ENCODE measurements at regions not wholly inside any gene's neighbourhood (a gene's known extent, or its start where the extent isn't known, plus 50 kb on each side); places are given as distances from the start of the nearest gene placed in this dataset.

DNA sequence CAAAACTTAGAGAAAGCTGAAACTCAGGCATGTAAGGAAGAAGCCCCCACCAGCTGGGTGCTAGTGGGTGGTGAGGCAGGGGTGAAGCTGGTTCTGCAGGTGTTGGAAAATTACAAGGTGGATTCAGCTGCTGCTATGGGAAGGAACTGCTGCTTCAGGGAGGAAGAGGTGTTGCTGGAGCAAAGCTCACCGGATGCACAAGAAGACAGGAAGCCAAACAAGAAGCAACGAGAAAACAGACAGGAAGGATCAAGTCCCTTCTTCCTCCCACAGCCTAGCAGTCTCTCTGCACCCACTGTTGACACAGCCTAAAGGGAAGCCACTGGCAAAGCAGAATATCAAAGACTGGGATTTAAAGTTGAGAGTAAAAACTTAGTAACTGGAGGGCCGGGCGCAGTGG is 100.2 kb upstream of the JADE1 start:
- POLR2A ChIA-PET = no interaction called here
- TF ChIP-seq, protein P1, sequence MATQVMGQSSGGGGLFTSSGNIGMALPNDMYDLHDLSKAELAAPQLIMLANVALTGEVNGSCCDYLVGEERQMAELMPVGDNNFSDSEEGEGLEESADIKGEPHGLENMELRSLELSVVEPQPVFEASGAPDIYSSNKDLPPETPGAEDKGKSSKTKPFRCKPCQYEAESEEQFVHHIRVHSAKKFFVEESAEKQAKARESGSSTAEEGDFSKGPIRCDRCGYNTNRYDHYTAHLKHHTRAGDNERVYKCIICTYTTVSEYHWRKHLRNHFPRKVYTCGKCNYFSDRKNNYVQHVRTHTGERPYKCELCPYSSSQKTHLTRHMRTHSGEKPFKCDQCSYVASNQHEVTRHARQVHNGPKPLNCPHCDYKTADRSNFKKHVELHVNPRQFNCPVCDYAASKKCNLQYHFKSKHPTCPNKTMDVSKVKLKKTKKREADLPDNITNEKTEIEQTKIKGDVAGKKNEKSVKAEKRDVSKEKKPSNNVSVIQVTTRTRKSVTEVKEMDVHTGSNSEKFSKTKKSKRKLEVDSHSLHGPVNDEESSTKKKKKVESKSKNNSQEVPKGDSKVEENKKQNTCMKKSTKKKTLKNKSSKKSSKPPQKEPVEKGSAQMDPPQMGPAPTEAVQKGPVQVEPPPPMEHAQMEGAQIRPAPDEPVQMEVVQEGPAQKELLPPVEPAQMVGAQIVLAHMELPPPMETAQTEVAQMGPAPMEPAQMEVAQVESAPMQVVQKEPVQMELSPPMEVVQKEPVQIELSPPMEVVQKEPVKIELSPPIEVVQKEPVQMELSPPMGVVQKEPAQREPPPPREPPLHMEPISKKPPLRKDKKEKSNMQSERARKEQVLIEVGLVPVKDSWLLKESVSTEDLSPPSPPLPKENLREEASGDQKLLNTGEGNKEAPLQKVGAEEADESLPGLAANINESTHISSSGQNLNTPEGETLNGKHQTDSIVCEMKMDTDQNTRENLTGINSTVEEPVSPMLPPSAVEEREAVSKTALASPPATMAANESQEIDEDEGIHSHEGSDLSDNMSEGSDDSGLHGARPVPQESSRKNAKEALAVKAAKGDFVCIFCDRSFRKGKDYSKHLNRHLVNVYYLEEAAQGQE (IDR thresholded peaks at IDR 0.05; ENCODE audit: insufficient read depth in 1 of 2, low read depth in 2 of 2, low read length in 1 of 2) = no peak
- TF ChIP-seq TCF7L2 (IDR thresholded peaks at IDR 0.05; ENCODE audit: low read depth, low read length) (no peak), SIN3A (IDR thresholded peaks at IDR 0.05; ENCODE audit: borderline replicate concordance, insufficient read depth, low read depth, low read length) (no peak), POLR2AphosphoS5 (IDR thresholded peaks at IDR 0.05; ENCODE audit: low read depth, low read length) (no peak)
- TF ChIP-seq, protein P2, sequence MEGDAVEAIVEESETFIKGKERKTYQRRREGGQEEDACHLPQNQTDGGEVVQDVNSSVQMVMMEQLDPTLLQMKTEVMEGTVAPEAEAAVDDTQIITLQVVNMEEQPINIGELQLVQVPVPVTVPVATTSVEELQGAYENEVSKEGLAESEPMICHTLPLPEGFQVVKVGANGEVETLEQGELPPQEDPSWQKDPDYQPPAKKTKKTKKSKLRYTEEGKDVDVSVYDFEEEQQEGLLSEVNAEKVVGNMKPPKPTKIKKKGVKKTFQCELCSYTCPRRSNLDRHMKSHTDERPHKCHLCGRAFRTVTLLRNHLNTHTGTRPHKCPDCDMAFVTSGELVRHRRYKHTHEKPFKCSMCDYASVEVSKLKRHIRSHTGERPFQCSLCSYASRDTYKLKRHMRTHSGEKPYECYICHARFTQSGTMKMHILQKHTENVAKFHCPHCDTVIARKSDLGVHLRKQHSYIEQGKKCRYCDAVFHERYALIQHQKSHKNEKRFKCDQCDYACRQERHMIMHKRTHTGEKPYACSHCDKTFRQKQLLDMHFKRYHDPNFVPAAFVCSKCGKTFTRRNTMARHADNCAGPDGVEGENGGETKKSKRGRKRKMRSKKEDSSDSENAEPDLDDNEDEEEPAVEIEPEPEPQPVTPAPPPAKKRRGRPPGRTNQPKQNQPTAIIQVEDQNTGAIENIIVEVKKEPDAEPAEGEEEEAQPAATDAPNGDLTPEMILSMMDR (IDR thresholded peaks at IDR 0.05) = no peak
- in situ Hi-C loops (cut with HindIII; ENCODE audit: low pct_unique_long_range_greater_than_20kb, low sequenced_read_pairs) = no loop called here
- intact Hi-C loops (cut with micrococcal nuclease; ENCODE audit: unreplicated experiment) = no loop called here
- Histone ChIP-seq H3K4me1 (ENCODE audit: control insufficient read depth, insufficient read depth, low read length) (no peaks in the 10 kb centered on the region), H3K27me3 (ENCODE audit: control insufficient read depth, insufficient read depth, low read length) (no peaks in the 10 kb centered on the region), H3K36me3 (ENCODE audit: control insufficient read depth, insufficient read depth, low read length) (no peaks in the 10 kb centered on the region), H3K4me3 (ENCODE audit: low read depth in 2 of 2, low read length in 2 of 2) (no peak overlapping the region), H3K9me3 (ENCODE audit: control insufficient read depth, insufficient read depth, low read depth, low read length) (no peaks in the 10 kb centered on the region), H3K27ac (ENCODE audit: low read length) (no peak overlapping the region)
- ATAC-seq (no peak), DNase-seq (ENCODE audit: low read depth, low spot score) (no peak)
- no TSS peak for BruUV-seq (replicated peaks)
- CTCF ChIA-PET = no interaction called here

DNA sequence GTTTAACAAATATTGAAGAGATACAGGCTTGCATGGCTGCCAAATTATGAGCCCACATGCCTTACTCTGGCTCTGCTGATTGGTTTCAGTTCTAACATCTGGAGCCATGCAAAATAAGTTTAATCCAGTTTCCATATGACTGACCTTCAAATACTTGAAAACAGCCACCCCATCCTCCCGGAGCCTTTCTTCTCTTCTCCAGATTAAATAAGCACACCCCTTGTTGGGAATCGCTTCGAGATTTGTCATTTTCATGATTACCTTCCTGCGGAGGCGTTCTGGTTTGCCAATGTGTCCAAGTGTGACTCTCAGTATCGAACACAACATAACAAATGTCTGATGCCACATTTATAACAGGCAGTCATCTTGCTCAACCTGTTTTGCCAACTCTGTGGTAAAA is 101.6 kb upstream of the JADE1 start:
- TF ChIP-seq POLR2AphosphoS5 (IDR thresholded peaks at IDR 0.05; ENCODE audit: low read depth, low read length) = no peak
- TF ChIP-seq, protein P2 (IDR thresholded peaks at IDR 0.05) = no peak
- POLR2A ChIA-PET = no interaction called here
- CTCF ChIA-PET = interaction anchor here (0.7 kb wide), 1 partner anchor 125 kb away, joined by 4 read pairs; no protein-coding TSS in a partner anchor
- no peak for DNase-seq (ENCODE audit: low read depth, low spot score)
- no peaks in the 10 kb centered on the region for H3K27me3 ChIP-seq (ENCODE audit: control insufficient read depth, insufficient read depth, low read length)
- intact Hi-C loops (cut with micrococcal nuclease; ENCODE audit: unreplicated experiment) (no loop called here), in situ Hi-C loops (cut with HindIII; ENCODE audit: low pct_unique_long_range_greater_than_20kb, low sequenced_read_pairs) (no loop called here)
- no peaks in the 10 kb centered on the region for H3K9me3 ChIP-seq (ENCODE audit: control insufficient read depth, insufficient read depth, low read depth, low read length)
- H3K4me3 ChIP-seq (ENCODE audit: low read depth in 2 of 2, low read length in 2 of 2) = no peak overlapping the region
- no TSS peak for BruUV-seq (replicated peaks)
- H3K36me3 ChIP-seq (ENCODE audit: control insufficient read depth, insufficient read depth, low read length) = no peaks in the 10 kb centered on the region
- ATAC-seq = no peak
- H3K4me1 ChIP-seq (ENCODE audit: control insufficient read depth, insufficient read depth, low read length) = no peaks in the 10 kb centered on the region
- H3K27ac ChIP-seq (ENCODE audit: low read length) = no peak overlapping the region

DNA sequence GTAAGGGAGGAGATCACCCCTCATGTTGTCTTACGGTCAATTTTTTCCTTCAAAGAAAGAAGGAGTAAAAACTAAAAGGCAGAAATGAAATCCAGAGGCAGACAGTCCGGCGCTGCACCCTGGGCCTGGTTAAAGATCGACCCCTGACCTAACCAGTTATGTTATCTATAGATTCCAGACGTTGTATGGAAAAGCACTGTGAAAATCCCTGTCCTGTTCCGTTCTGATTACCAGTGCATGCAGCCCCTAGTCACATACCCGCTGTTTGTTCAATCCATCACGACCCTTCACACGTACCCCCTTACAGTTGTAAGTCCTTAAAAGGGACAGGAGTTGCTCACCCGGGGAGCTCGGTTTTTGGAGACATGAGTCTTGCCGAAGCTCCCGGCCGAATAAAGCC is 105.6 kb upstream of the JADE1 start:
- intact Hi-C loops (cut with micrococcal nuclease; ENCODE audit: unreplicated experiment) = no loop called here
- POLR2A ChIA-PET = no interaction called here

More for the DNA sequence above, 105.6 kb upstream of the JADE1 start:
- Histone ChIP-seq H3K4me3 (ENCODE audit: low read depth in 2 of 2, low read length in 2 of 2) (no peak overlapping the region), H3K36me3 (ENCODE audit: control insufficient read depth, insufficient read depth, low read length) (no peaks in the 10 kb centered on the region), H3K4me1 (ENCODE audit: control insufficient read depth, insufficient read depth, low read length) (no peaks in the 10 kb centered on the region), H3K9me3 (ENCODE audit: control insufficient read depth, insufficient read depth, low read depth, low read length) (no peaks in the 10 kb centered on the region), H3K27ac (ENCODE audit: low read length) (no peak overlapping the region), H3K27me3 (ENCODE audit: control insufficient read depth, insufficient read depth, low read length) (no peaks in the 10 kb centered on the region)
- DNase-seq (ENCODE audit: low read depth, low spot score) = no peak
- TF ChIP-seq POLR2AphosphoS5 (IDR thresholded peaks at IDR 0.05; ENCODE audit: low read depth, low read length) = no peak
- TF ChIP-seq, protein P2 (IDR thresholded peaks at IDR 0.05) = no peak
- TF ChIP-seq TCF7L2 (IDR thresholded peaks at IDR 0.05; ENCODE audit: low read depth, low read length) = no peak
- TF ChIP-seq, protein P1 (IDR thresholded peaks at IDR 0.05; ENCODE audit: insufficient read depth in 1 of 2, low read depth in 2 of 2, low read length in 1 of 2) = no peak
- no peak for TF ChIP-seq SIN3A (IDR thresholded peaks at IDR 0.05; ENCODE audit: borderline replicate concordance, insufficient read depth, low read depth, low read length)
- ATAC-seq = no peak
- in situ Hi-C loops (cut with HindIII; ENCODE audit: low pct_unique_long_range_greater_than_20kb, low sequenced_read_pairs) = no loop called here
- BruUV-seq (replicated peaks) = no TSS peak
- CTCF ChIA-PET = no interaction called here
